Kidney epithelial cell (primary cell): ENCODE measurements at regions not wholly inside any gene's neighbourhood (a gene's known extent, or its start where the extent isn't known, plus 50 kb on each side); places are given as distances from the start of the nearest gene placed in this dataset.

ENCODE experiments used
- DNase-seq: peaks from one replicate; pipeline ENCODE4 v3.0.0-alpha.2; 2010; ENCODE audit warnings: low read depth
- H3K27me3 ChIP-seq: 2 replicates; pipeline ENCODE4 v1.6.0; 2011; ENCODE audit warnings: low read length; ENCODE audit not compliant: control insufficient read depth, insufficient read depth
- H3K36me3 ChIP-seq: 2 replicates; pipeline ENCODE4 v1.5.1; 2011; ENCODE audit warnings: low read length; ENCODE audit not compliant: control insufficient read depth, insufficient read depth
- H3K4me3 ChIP-seq: 2 replicates; pipeline ENCODE4 v1.5.1; 2011; ENCODE audit warnings: low read depth, mild to moderate bottlenecking, control low read depth, low read length
- CTCF ChIP-seq: IDR thresholded peaks from 2 replicates; pipeline ENCODE4 v1.5.1; 2011; ENCODE audit warnings: mild to moderate bottlenecking, moderate library complexity, low read length, control low read depth, inconsistent platforms; ENCODE audit not compliant: insufficient read depth, poor library complexity, severe bottlenecking

- Histone ChIP-seq H3K27me3 (peaks cover 2% of the 10 kb centered on the region), H3K4me3 (no peak overlapping the region), H3K36me3 (no peaks in the 10 kb centered on the region)
- DNase-seq = no peak
- no peak for TF ChIP-seq CTCF
Observed at GRCh38 chr15:69754313-69754712, 301.7 kb downstream of the RPLP1 start.

DNA sequence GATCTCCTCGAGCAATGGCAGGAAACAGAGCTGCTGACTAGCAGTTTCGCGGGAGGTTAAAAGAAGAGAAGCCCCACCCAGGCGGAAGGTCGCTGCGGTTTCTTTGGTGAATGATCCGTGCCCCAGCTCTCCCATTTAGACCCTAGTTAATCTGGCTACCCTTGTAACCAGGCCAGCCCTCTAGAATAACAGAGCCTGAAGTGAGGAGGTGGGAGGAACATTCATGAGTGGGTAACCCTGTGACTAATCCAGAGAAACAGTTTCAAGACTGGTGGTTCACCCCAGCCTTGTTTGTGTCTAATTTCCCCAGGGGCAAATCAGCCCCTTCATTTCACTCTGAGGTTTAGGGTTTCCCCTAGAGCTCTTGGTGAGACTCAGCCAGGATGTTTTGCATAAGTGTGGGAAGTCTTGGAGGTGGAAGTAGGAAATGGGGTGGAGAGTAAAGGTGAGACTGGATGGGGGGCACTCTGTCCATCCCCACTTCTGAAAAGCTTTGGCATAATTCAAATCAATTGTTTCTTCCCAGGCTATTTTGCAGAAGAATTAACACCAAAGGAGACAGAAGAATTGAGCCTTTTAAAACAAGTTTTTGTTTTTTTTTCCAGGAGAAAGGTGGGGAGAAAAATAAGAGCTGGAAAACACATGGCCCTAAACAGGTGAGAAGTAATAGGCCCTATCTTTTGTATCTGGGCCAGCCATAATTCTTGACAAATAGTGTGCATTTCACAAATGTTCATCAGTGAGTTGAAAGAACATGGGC is 303.1 kb downstream of the RPLP1 start:
- Histone ChIP-seq H3K4me3 (no peak overlapping the region), H3K36me3 (no peaks in the 10 kb centered on the region), H3K27me3 (peaks cover 2% of the 10 kb centered on the region)
- TF ChIP-seq CTCF = no peak
- peak; percentile 82 for DNase-seq

GRCh38 chr15:69756440-69756839 is 303.8 kb downstream of the RPLP1 start:
- Histone ChIP-seq H3K27me3 (peaks cover 2% of the 10 kb centered on the region), H3K36me3 (no peaks in the 10 kb centered on the region), H3K4me3 (no peak overlapping the region)
- no peak for TF ChIP-seq CTCF
- DNase-seq = no peak

DNA sequence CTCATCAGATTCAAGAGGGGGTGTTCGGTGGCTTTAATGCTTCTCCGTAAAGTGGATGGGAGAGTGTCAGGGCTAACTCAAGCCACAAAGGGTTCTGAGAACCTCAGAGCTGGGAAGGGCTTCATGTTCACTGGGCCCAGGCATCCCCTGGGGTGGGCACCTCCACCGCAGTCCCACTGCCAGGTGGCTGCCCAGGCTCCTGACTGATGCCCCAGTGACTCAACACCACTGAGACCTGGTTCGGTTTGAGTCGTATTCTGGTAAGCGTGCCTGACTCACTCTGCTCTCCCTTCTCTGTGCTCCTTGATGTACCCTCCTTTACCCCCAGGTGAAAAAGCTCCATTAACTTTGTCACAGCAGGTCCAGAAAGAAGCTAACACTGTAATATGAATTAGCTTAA is 304.6 kb downstream of the RPLP1 start:
- H3K36me3 ChIP-seq = no peaks in the 10 kb centered on the region
- no peak for TF ChIP-seq CTCF
- DNase-seq = no peak
- no peak overlapping the region for H3K4me3 ChIP-seq
- H3K27me3 ChIP-seq = peaks cover 2% of the 10 kb centered on the region

DNA sequence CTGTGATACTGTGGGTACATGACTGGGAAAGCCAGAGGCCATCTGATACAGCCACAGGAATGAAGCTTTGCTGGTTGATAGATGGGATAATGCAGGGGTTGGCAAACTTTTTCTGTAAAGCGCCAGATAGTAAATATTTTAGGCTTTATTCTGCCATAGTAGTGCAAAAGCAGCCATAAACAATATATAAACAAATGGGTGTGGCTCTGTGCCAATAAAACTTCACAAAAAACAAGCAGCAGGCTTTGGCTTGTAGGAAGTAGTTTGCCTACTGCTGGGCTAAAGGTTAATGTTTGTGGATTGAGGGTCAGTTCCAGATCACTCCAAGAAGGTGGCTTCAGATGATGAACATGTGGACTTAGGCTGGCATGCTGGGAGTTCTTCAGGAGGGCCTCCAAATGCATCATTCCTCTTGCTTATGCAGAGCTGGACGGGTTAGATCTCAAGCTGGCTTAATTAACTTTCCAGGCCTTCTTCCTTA is 305.7 kb downstream of the RPLP1 start:
- no peak for TF ChIP-seq CTCF
- no peak overlapping the region for H3K4me3 ChIP-seq
- H3K36me3 ChIP-seq = no peaks in the 10 kb centered on the region
- H3K27me3 ChIP-seq = peaks cover 2% of the 10 kb centered on the region
- no peak for DNase-seq
